Suprapubic skin (tissue), 4 donors: ENCODE measurements at regions not wholly inside any gene's neighbourhood (a gene's known extent, or its start where the extent isn't known, plus 50 kb on each side); places are given as distances from the start of the nearest gene placed in this dataset.

Source experiments
- DNase-seq, 2 donors: peaks; one replicate each; pipeline ENCODE4 v3.0.0-alpha.2; 2019; ENCODE audit warnings: low spot score in 2 of 2
- H3K27ac ChIP-seq: fragments of 200-600 bp; sonication (generic); one replicate; pipeline ENCODE4 v1.5.1; 2019
- H3K27me3 ChIP-seq: fragments of 200-600 bp; sonication (generic); one replicate; pipeline ENCODE4 v1.5.1; 2019
- H3K36me3 ChIP-seq: fragments of 200-600 bp; sonication (generic); one replicate; pipeline ENCODE4 v1.5.1; 2019
- H3K4me1 ChIP-seq: fragments of 200-600 bp; sonication (generic); one replicate; pipeline ENCODE4 v1.5.1; 2019
- H3K4me3 ChIP-seq: fragments of 200-600 bp; sonication (generic); one replicate; pipeline ENCODE4 v1.5.1; 2019; ENCODE audit warnings: mild to moderate bottlenecking
- H3K9me3 ChIP-seq: fragments of 200-600 bp; sonication (generic); one replicate; pipeline ENCODE4 v1.5.1; 2019
- EP300 ChIP-seq: sonication (generic); formaldehyde crosslinking; IDR thresholded peaks from one replicate; pipeline ENCODE4 v1.6.1; 2017; ENCODE audit warnings: antibody characterized with exemption
- POLR2A ChIP-seq, 2 donors: fragments of 450-650 bp; IDR thresholded peaks; one replicate each; pipeline ENCODE4 v1.6.1; 2017; ENCODE audit warnings: antibody characterized with exemption in 2 of 2, mild to moderate bottlenecking in 2 of 2, moderate library complexity in 2 of 2
- POLR2AphosphoS5 ChIP-seq, 3 donors: sonication (generic); formaldehyde crosslinking; IDR thresholded peaks; one replicate each; pipeline ENCODE4 v1.6.1; 2017; ENCODE audit warnings: antibody characterized with exemption in 3 of 3
- WGBS: methylation state at CpG from one replicate; pipeline ENCODE4 v1.1.5; 2018; 5-methylcytosine and 5-hydroxymethylcytosine counted together
- TF ChIP-seq, protein P1 (sequence below), 2 donors: fragments of 200-600 bp in 1 of 2; fragments of 450-650 bp in 1 of 2; sonication (generic) in 1 of 2; IDR thresholded peaks; one replicate each; pipeline ENCODE4 v1.5.1; 2016 to 2019; ENCODE audit warnings: antibody characterized with exemption in 2 of 2, mild to moderate bottlenecking in 1 of 2, moderate library complexity in 1 of 2

DNA sequence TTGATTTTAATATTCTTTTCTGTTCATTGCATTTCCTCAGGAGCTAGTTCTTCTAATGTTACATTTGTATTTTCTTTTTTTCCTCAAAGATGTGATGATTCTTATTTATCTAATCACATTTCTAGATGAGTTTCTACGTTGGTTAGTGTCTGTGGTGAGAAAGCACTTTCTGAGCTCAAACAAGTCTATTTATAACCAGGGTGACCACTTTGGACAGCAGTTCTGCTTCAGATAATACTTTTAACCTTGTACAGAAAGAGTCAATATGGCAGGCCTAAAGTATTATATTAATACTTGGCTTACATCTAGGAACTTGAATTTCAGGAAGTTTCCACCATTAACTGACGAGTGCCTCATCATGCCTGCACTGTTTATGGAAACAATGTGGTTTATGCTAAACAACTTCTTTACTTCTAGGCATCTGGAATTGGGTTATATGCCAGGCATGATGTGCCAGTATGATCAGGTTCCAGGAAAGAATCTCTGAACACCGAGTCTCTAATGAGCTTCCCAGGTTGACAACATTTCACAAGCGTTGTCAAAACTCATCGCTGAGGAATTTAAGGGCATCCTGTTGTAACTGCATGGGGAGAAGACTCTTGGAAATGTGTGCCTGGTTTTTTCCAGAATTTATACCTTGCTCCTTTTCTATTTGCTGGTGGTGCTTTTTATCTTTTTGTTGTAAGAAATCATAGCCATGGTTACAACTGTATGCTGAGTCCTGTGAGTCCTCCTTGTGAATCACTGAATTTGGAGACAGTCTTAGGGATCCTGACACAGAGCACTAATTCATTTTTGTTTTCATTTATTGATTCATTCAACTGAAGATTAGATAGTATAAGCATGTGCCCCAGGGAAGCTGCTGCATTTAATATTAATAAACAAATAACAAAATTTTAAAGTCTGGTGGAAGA lies 344.4 kb upstream of the PCDH9 start:
- TF ChIP-seq EP300 (no peak), POLR2A (IDR thresholded peaks at IDR 0.05) (no peak), POLR2AphosphoS5 (IDR thresholded peaks at IDR 0.05) (no peak)
- TF ChIP-seq, protein P1, sequence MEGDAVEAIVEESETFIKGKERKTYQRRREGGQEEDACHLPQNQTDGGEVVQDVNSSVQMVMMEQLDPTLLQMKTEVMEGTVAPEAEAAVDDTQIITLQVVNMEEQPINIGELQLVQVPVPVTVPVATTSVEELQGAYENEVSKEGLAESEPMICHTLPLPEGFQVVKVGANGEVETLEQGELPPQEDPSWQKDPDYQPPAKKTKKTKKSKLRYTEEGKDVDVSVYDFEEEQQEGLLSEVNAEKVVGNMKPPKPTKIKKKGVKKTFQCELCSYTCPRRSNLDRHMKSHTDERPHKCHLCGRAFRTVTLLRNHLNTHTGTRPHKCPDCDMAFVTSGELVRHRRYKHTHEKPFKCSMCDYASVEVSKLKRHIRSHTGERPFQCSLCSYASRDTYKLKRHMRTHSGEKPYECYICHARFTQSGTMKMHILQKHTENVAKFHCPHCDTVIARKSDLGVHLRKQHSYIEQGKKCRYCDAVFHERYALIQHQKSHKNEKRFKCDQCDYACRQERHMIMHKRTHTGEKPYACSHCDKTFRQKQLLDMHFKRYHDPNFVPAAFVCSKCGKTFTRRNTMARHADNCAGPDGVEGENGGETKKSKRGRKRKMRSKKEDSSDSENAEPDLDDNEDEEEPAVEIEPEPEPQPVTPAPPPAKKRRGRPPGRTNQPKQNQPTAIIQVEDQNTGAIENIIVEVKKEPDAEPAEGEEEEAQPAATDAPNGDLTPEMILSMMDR (IDR thresholded peaks at IDR 0.05) = no peak
- H3K27ac ChIP-seq = no peak overlapping the region
- no peak overlapping the region for H3K4me3 ChIP-seq
- no peak for DNase-seq
- no peaks in the 10 kb centered on the region for H3K4me1 ChIP-seq
- H3K9me3 ChIP-seq = no peaks in the 10 kb centered on the region
- WGBS = 54% methylated on average over 5 of the region's 5 CpGs
- no peaks in the 10 kb centered on the region for H3K36me3 ChIP-seq
- no peaks in the 10 kb centered on the region for H3K27me3 ChIP-seq

DNA sequence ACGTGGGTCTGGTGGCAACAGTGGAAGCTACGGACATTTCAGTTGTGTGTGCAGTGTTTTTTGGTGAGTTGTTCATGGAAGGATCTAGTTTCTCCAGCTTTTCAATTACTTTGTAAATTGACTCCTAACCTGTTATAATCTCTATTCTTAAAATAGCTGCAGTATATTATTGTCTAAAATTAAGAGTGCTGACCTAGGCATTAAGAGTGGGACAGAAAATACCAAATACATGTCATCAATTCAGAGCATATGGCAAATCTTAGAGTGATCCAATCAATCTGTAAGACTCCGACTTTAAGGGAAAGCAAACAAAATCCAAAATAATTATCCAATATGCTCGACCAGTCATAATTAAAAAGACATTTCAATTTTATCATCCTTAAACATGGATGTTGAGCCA lies 338.1 kb upstream of the PCDH9 start:
- TF ChIP-seq, protein P1 (IDR thresholded peaks at IDR 0.05) = no peak
- no peak for TF ChIP-seq POLR2A (IDR thresholded peaks at IDR 0.05)
- TF ChIP-seq POLR2AphosphoS5 (IDR thresholded peaks at IDR 0.05) = no peak
- TF ChIP-seq EP300 = no peak
- no peaks in the 10 kb centered on the region for H3K9me3 ChIP-seq
- 84% methylated on average over 4 of the region's 4 CpGs for WGBS

DNA sequence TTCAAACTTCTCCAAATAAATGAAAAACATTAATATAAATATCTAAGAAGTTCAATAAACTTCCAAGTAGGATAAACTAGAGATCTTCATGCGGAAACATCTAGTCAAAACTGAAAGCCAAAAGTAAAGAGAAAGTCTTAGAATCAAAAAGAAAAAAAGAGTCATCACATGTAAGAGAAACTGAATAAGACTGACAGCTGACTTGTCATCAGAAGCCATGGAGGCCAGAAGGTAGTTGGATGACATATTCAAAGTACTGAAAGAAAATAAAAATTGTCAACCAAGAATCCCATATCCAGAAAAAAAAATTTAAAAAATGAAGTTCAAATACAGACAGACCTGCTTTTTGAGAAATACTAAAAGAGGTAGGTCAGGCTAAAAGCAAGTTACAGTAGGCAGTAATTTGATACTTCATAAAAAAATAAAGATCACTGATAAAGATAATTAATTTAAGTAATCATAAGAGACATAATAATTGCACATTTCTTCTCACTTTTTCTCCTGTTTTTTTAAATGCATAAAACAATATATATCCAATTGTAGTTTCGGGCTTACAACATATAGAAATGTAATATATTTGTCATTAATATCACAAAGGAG lies 327.6 kb upstream of the PCDH9 start:
- peaks cover 11% of the 10 kb centered on the region for H3K9me3 ChIP-seq
- no peaks in the 10 kb centered on the region for H3K27me3 ChIP-seq
- H3K4me1 ChIP-seq = no peaks in the 10 kb centered on the region
- WGBS = 81% methylated on average over 2 of the region's 2 CpGs
- H3K4me3 ChIP-seq = no peak overlapping the region
- no peak for DNase-seq
- TF ChIP-seq POLR2AphosphoS5 (IDR thresholded peaks at IDR 0.05) = no peak
- H3K36me3 ChIP-seq = no peaks in the 10 kb centered on the region
- H3K27ac ChIP-seq = no peak overlapping the region

More for the DNA sequence above, 338.1 kb upstream of the PCDH9 start:
- Histone ChIP-seq H3K4me3 (no peak overlapping the region), H3K4me1 (no peaks in the 10 kb centered on the region), H3K27ac (no peak overlapping the region), H3K27me3 (no peaks in the 10 kb centered on the region), H3K36me3 (no peaks in the 10 kb centered on the region)
- DNase-seq = no peak

DNA sequence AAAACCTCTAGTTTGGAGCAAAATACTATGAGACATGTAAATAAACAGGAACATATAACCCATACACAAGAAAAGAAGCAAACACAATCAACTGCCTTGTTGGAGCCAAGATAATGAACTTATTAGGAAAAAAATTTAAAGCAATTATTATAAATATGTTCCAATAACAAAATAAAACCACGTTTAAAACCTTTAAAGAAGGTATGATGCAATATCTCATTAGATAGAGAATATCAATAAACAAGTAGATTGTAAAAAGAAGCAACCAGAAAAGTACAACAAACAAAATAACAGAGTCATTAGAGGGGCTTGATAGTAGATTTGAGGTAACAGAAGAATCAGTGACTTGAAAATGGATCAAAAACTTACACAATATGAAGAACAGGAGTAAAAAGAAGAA lies 327.0 kb upstream of the PCDH9 start:
- Histone ChIP-seq H3K27me3 (no peaks in the 10 kb centered on the region), H3K4me3 (no peak overlapping the region), H3K36me3 (no peaks in the 10 kb centered on the region), H3K9me3 (peaks cover 10% of the 10 kb centered on the region), H3K4me1 (no peaks in the 10 kb centered on the region), H3K27ac (no peak overlapping the region)
- DNase-seq = no peak
- TF ChIP-seq POLR2AphosphoS5 (IDR thresholded peaks at IDR 0.05) = no peak
- TF ChIP-seq, protein P1 (IDR thresholded peaks at IDR 0.05) = no peak
- no peak for TF ChIP-seq POLR2A (IDR thresholded peaks at IDR 0.05)
- no peak for TF ChIP-seq EP300
- 75% methylated on average over 1 of the region's 1 CpG for WGBS

DNA sequence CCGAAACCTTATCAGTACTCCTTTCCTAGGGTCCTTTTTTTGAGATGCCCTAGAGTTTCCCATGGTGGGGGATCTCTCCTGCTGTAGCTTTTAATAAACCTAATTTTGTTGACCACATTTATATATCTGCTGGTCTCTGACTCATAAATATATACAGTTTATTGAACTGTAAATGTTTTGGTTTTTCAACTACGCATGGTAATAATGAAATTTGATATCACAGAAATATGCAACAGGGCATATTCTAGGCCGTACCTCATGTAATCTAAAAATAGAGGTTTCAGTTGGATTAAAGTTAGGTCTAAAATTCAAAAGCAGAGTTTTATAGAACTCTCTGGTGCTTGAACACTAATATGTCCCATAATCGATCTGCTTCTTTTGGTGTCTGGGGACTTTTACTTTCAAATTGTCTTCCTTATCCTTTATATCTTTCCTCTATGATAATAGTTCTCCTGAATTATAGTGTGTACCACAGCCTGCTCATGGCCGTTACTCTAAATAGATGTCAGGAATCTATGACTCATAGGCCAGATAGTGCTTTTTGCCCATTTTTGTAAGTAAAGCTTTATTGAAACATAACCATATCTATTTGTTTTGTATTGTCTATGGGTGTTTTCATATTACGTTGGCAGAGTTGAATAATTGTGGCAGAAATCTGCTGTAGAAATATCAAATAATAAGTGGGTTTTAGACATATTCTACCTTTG lies 324.8 kb upstream of the PCDH9 start:
- no peaks in the 10 kb centered on the region for H3K36me3 ChIP-seq
- no peak overlapping the region for H3K4me3 ChIP-seq
- no peak overlapping the region for H3K27ac ChIP-seq
- TF ChIP-seq EP300 (no peak), POLR2A (IDR thresholded peaks at IDR 0.05) (no peak), POLR2AphosphoS5 (IDR thresholded peaks at IDR 0.05) (no peak)
- TF ChIP-seq, protein P1 (IDR thresholded peaks at IDR 0.05) = no peak
- 78% methylated on average over 6 of the region's 6 CpGs for WGBS
- DNase-seq = no peak
- H3K27me3 ChIP-seq = no peaks in the 10 kb centered on the region
- H3K9me3 ChIP-seq = peaks cover 7% of the 10 kb centered on the region
- no peaks in the 10 kb centered on the region for H3K4me1 ChIP-seq
